Adrenal gland (tissue), 5 donors: ENCODE measurements at regions not wholly inside any gene's neighbourhood (a gene's known extent, or its start where the extent isn't known, plus 50 kb on each side); places are given as distances from the start of the nearest gene placed in this dataset.
"Not testable (repeated sequence)": the region's sequence is repeated elsewhere in the genome, so short reads cannot be mapped to it uniquely, and the experiment has no call there.

Experiments used
- POLR2A ChIP-seq, 2 donors: fragments of 450-650 bp; IDR thresholded peaks; one replicate each; pipeline ENCODE4 v1.6.1; 2017; ENCODE audit warnings: antibody characterized with exemption in 2 of 2, mild to moderate bottlenecking in 2 of 2, moderate library complexity in 1 of 2
- TF ChIP-seq, protein P1 (sequence below), 6 experiments: fragments of 450-650 bp in 4 of 6; fragments of 200-600 bp in 2 of 6; sonication (generic) in 1 of 6; IDR thresholded peaks; 1 replicate in 5 of 6; 2 replicates in 1 of 6; pipeline versions ENCODE4 v1.5.1 to v1.8.0; 2016 to 2021; ENCODE audit warnings: antibody characterized with exemption in 6 of 6, mild to moderate bottlenecking in 2 of 6, moderate library complexity in 1 of 6
- donor health status: DM: no; HTN: no; CAD: no.

GRCh38 chr4:72864277-72864676 is 205.2 kb downstream of the COX18 start:
- TF ChIP-seq, protein P1, sequence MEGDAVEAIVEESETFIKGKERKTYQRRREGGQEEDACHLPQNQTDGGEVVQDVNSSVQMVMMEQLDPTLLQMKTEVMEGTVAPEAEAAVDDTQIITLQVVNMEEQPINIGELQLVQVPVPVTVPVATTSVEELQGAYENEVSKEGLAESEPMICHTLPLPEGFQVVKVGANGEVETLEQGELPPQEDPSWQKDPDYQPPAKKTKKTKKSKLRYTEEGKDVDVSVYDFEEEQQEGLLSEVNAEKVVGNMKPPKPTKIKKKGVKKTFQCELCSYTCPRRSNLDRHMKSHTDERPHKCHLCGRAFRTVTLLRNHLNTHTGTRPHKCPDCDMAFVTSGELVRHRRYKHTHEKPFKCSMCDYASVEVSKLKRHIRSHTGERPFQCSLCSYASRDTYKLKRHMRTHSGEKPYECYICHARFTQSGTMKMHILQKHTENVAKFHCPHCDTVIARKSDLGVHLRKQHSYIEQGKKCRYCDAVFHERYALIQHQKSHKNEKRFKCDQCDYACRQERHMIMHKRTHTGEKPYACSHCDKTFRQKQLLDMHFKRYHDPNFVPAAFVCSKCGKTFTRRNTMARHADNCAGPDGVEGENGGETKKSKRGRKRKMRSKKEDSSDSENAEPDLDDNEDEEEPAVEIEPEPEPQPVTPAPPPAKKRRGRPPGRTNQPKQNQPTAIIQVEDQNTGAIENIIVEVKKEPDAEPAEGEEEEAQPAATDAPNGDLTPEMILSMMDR (IDR thresholded peaks at IDR 0.05), result not testable (repeated sequence)
- not testable (repeated sequence) for TF ChIP-seq POLR2A (IDR thresholded peaks at IDR 0.05)
